Tibial nerve (tissue), 4 donors: ENCODE measurements at regions not wholly inside any gene's neighbourhood (a gene's known extent, or its start where the extent isn't known, plus 50 kb on each side); places are given as distances from the start of the nearest gene placed in this dataset.
"Not testable (repeated sequence)": the region's sequence is repeated elsewhere in the genome, so short reads cannot be mapped to it uniquely, and the experiment has no call there.

Experiments used
- DNase-seq, 2 donors: peaks; one replicate each; pipeline ENCODE4 v3.0.0-alpha.2; 2019; ENCODE audit warnings: low spot score in 2 of 2
- H3K27ac ChIP-seq, 4 donors: fragments of 200-600 bp; sonication (generic) in 3 of 4; one replicate each; pipeline ENCODE4 v1.5.1; 2017 to 2019; ENCODE audit warnings: mild to moderate bottlenecking in 1 of 4
- H3K27me3 ChIP-seq, 2 donors: fragments of 200-600 bp; sonication (generic) in 1 of 2; one replicate each; pipeline versions ENCODE4 v1.5.1 to v1.6.0; 2017 to 2019
- H3K36me3 ChIP-seq, 3 donors: fragments of 200-600 bp; sonication (generic); one replicate each; pipeline ENCODE4 v1.5.1; 2018 to 2019
- H3K4me1 ChIP-seq, 4 donors: fragments of 200-600 bp; sonication (generic) in 3 of 4; one replicate each; pipeline ENCODE4 v1.5.1; 2017 to 2019
- H3K4me3 ChIP-seq, 4 donors: fragments of 200-600 bp; sonication (generic) in 3 of 4; one replicate each; pipeline ENCODE4 v1.5.1; 2017 to 2019; ENCODE audit warnings: mild to moderate bottlenecking in 1 of 4, moderate library complexity in 1 of 4
- H3K9me3 ChIP-seq, 4 donors: fragments of 200-600 bp; sonication (generic) in 3 of 4; one replicate each; pipeline ENCODE4 v1.5.1; 2017 to 2019
- CTCF ChIP-seq, 5 experiments: fragments of 200-600 bp in 3 of 5; fragments of 450-650 bp in 2 of 5; sonication (generic) in 3 of 5; IDR thresholded peaks; one replicate each; pipeline ENCODE4 v1.5.1; 2016 to 2019; ENCODE audit warnings: antibody characterized with exemption in 5 of 5, mild to moderate bottlenecking in 3 of 5, moderate library complexity in 2 of 5
- EP300 ChIP-seq, 2 donors: sonication (generic); formaldehyde crosslinking; IDR thresholded peaks; one replicate each; pipeline ENCODE4 v1.6.1; 2017; ENCODE audit warnings: antibody characterized with exemption in 2 of 2, mild to moderate bottlenecking in 1 of 2
- POLR2A ChIP-seq, 2 donors: fragments of 450-650 bp; IDR thresholded peaks; one replicate each; pipeline ENCODE4 v1.6.1; 2017; ENCODE audit warnings: antibody characterized with exemption in 2 of 2, mild to moderate bottlenecking in 2 of 2, moderate library complexity in 2 of 2
- WGBS, 2 donors: methylation state at CpG; one replicate each; pipeline ENCODE4 v1.1.5; 2018; 5-methylcytosine and 5-hydroxymethylcytosine counted together

GRCh38 chr2:47697000-47697601 lies 85.8 kb upstream of the MSH6 start:
- no peak for DNase-seq
- 80 to 82% methylated on average over 12 of the region's 12 CpGs for WGBS, 2 donors
- Histone ChIP-seq H3K9me3 (no peaks in the 10 kb centered on the region), H3K4me3 (no peak overlapping the region), H3K27ac (no peak overlapping the region), H3K4me1 (no peaks in the 10 kb centered on the region), H3K36me3 (no peaks in the 10 kb centered on the region), H3K27me3 (no peaks in the 10 kb centered on the region)
- TF ChIP-seq EP300 (IDR thresholded peaks at IDR 0.05) = no peak
- TF ChIP-seq POLR2A (IDR thresholded peaks at IDR 0.05) = no peak
- no peak for TF ChIP-seq CTCF (IDR thresholded peaks at IDR 0.05)

GRCh38 chr2:47696478-47696831 lies 86.5 kb upstream of the MSH6 start:
- H3K27ac ChIP-seq = no peak overlapping the region
- H3K36me3 ChIP-seq = no peaks in the 10 kb centered on the region
- 50 to 55% methylated on average over 1 of the region's 1 CpG for WGBS, 2 donors
- no peak overlapping the region for H3K4me3 ChIP-seq
- no peaks in the 10 kb centered on the region for H3K9me3 ChIP-seq
- H3K4me1 ChIP-seq = no peaks in the 10 kb centered on the region
- H3K27me3 ChIP-seq = no peaks in the 10 kb centered on the region
- DNase-seq = no peak
- TF ChIP-seq POLR2A (IDR thresholded peaks at IDR 0.05) (no peak), CTCF (IDR thresholded peaks at IDR 0.05) (no peak), EP300 (IDR thresholded peaks at IDR 0.05) (no peak)

GRCh38 chr2:47695800-47696477 lies 87.0 kb upstream of the MSH6 start:
- Histone ChIP-seq H3K4me1 (no peaks in the 10 kb centered on the region), H3K27ac (no peak overlapping the region), H3K36me3 (no peaks in the 10 kb centered on the region), H3K27me3 (no peaks in the 10 kb centered on the region), H3K4me3 (no peak overlapping the region), H3K9me3 (no peaks in the 10 kb centered on the region)
- 54 to 63% methylated on average over 12 of the region's 12 CpGs for WGBS, 2 donors
- DNase-seq = no peak
- no peak for TF ChIP-seq EP300 (IDR thresholded peaks at IDR 0.05)
- no peak for TF ChIP-seq CTCF (IDR thresholded peaks at IDR 0.05)
- TF ChIP-seq POLR2A (IDR thresholded peaks at IDR 0.05) = no peak

GRCh38 chr2:47694451-47694850 lies 88.5 kb upstream of the MSH6 start:
- DNase-seq, H3K36me3 ChIP-seq, H3K4me3 ChIP-seq, H3K27ac ChIP-seq, H3K4me1 ChIP-seq, H3K9me3 ChIP-seq, H3K27me3 ChIP-seq: not testable (repeated sequence)
- WGBS, 2 donors = 90 to 91% methylated on average over 13 of the region's 13 CpGs

- not testable (repeated sequence) for H3K36me3 ChIP-seq
Observed at GRCh38 chr2:47690706-47691325, 92.1 kb upstream of the MSH6 start.

GRCh38 chr2:47690132-47690531 lies 92.8 kb upstream of the MSH6 start:
- Histone ChIP-seq H3K27me3 (no peaks in the 10 kb centered on the region), H3K9me3 (peaks cover 0 to 15% (median 0%) of the 10 kb centered on the region in 4 donors), H3K4me3 (no peak overlapping the region), H3K4me1 (no peaks in the 10 kb centered on the region), H3K27ac (no peak overlapping the region), H3K36me3 (no peaks in the 10 kb centered on the region)
- TF ChIP-seq EP300 (IDR thresholded peaks at IDR 0.05) = no peak
- TF ChIP-seq POLR2A (IDR thresholded peaks at IDR 0.05) = no peak
- no peak for TF ChIP-seq CTCF (IDR thresholded peaks at IDR 0.05)
- 81 to 91% methylated on average over 2 of the region's 2 CpGs for WGBS, 2 donors
- no peak for DNase-seq

More at GRCh38 chr2:47690706-47691325, 92.1 kb upstream of the MSH6 start:
- not testable (repeated sequence) for H3K27me3 ChIP-seq, H3K4me1 ChIP-seq, H3K27ac ChIP-seq, DNase-seq, H3K4me3 ChIP-seq
- peaks cover 0 to 15% (median 0%) of the 10 kb centered on the region in 4 donors for H3K9me3 ChIP-seq
- WGBS, 2 donors = 98% methylated on average over 38 to 41 of the region's 44 CpGs

GRCh38 chr2:47689118-47689517 lies 93.8 kb upstream of the MSH6 start:
- not testable (repeated sequence) for H3K36me3 ChIP-seq, DNase-seq, H3K4me1 ChIP-seq, H3K27ac ChIP-seq, H3K4me3 ChIP-seq, H3K27me3 ChIP-seq
- peaks cover 0 to 15% (median 0%) of the 10 kb centered on the region in 4 donors for H3K9me3 ChIP-seq
- 83 to 92% methylated on average over 4 of the region's 4 CpGs for WGBS, 2 donors
